ENCODE measurements at regions not wholly inside any gene's neighbourhood (a gene's known extent, or its start where the extent isn't known, plus 50 kb on each side); places are given as distances from the start of the nearest gene placed in this dataset.

- TF ChIP-seq RAD21 (IDR thresholded peaks at IDR 0.05) (no peak), CTCF (IDR thresholded peaks at IDR 0.05; ENCODE audit: low read depth, low read length, missing input control) (no peak), ZBTB33 (IDR thresholded peaks at IDR 0.05) (no peak), SP1 (IDR thresholded peaks at IDR 0.05) (no peak), ATF3 (IDR thresholded peaks at IDR 0.05) (no peak), MAX (IDR thresholded peaks at IDR 0.05) (no peak), YY1 (IDR thresholded peaks at IDR 0.05) (no peak), TAF1 (conservative IDR thresholded peaks at IDR 0.05) (no peak), HNF4A (conservative IDR thresholded peaks at IDR 0.05) (no peak), FOXA2 (IDR thresholded peaks at IDR 0.05) (no peak), GABPA (IDR thresholded peaks at IDR 0.05 in 1 of 2, conservative IDR thresholded peaks at IDR 0.05 in 1 of 2) (no peak), EGR1 (IDR thresholded peaks at IDR 0.05; ENCODE audit: low read depth in 2 of 2) (no peak), JUND (IDR thresholded peaks at IDR 0.05) (no peak)
Measured at GRCh38 chr10:8554574-8554973, 500.1 kb downstream of the GATA3 start.
